ENCODE measurements at regions not wholly inside any gene's neighbourhood (a gene's known extent, or its start where the extent isn't known, plus 50 kb on each side); places are given as distances from the start of the nearest gene placed in this dataset.
"Not testable (repeated sequence)": the region's sequence is repeated elsewhere in the genome, so short reads cannot be mapped to it uniquely, and the experiment has no call there.

DNA sequence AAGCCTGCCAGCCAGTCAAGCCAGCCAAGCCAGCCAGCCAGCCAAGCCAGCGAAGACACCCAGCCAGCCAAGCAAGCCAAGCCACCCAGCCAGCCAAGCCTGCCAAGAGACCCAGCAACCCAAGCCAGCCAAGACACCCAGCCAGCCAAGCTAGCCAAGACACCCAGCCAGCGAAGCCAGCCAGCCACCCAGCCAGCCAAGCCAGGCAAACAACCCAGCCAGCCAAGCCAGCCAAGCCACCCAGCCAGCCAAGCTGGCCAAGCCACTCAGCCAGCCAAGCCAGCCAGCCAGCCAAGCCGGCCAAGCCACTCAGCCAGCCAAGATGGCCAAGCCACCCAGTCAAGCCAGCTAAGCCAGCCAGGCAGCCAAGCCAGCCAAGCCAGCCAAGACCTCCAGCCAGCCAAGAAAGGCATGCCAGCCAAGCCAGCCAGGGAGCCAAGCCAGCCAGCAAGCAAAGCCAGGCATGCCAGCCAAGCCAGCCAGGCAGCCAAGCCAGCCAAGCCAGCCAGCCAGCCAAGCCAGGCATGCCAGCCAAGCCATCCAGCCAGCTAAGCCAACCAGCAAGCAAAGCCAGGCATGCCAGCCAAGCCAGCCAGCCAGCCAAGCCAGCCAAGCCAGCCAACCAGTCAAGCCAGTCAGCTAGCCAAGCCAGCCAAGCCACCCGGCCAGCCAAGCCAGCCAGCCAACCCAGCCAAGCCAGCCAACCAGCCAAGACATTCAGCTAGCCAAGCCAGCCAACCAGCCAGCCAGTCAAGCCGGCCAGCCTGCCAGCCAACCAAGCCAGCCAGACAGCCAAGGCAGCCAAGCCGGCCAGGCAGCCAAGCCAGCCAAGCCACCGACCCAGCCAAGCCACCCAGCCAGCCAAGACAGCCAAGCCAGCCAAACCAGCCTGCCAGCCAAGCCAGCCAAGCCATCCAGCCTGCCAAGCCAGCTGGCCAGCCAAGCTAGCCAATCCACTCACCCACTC is 323.8 kb upstream of the PLGLB2 start:
- TF ChIP-seq, protein P1, sequence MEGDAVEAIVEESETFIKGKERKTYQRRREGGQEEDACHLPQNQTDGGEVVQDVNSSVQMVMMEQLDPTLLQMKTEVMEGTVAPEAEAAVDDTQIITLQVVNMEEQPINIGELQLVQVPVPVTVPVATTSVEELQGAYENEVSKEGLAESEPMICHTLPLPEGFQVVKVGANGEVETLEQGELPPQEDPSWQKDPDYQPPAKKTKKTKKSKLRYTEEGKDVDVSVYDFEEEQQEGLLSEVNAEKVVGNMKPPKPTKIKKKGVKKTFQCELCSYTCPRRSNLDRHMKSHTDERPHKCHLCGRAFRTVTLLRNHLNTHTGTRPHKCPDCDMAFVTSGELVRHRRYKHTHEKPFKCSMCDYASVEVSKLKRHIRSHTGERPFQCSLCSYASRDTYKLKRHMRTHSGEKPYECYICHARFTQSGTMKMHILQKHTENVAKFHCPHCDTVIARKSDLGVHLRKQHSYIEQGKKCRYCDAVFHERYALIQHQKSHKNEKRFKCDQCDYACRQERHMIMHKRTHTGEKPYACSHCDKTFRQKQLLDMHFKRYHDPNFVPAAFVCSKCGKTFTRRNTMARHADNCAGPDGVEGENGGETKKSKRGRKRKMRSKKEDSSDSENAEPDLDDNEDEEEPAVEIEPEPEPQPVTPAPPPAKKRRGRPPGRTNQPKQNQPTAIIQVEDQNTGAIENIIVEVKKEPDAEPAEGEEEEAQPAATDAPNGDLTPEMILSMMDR (IDR thresholded peaks at IDR 0.05 in 8 of 11, conservative IDR thresholded peaks at IDR 0.05 in 3 of 11): not testable (repeated sequence)
- TF ChIP-seq POLR2A, POLR2AphosphoS5 (IDR thresholded peaks at IDR 0.05): not testable (repeated sequence)

Data from spleen (tissue), 7 donors.